H1 (cell line): ENCODE measurements at regions not wholly inside any gene's neighbourhood (a gene's known extent, or its start where the extent isn't known, plus 50 kb on each side); places are given as distances from the start of the nearest gene placed in this dataset.

Experiments used
- CTCF ChIA-PET: fragments of 300-600 bp; sonication (Branson Sonifier 250); formaldehyde crosslinking; loops from one replicate; lab custom pipeline; 2021; ENCODE audit not compliant: partially characterized antibody; lab: Charles Lee
- POLR2A ChIA-PET: fragments of 300-600 bp; sonication (Branson Sonifier 250); formaldehyde crosslinking; loops from one replicate; lab custom pipeline; 2021; ENCODE audit warnings: inconsistent platforms; ENCODE audit not compliant: partially characterized antibody; lab: Charles Lee
- DNase-seq, 2 experiments: peaks; one replicate each; pipeline versions ENCODE4 v3.0.0 to v3.0.0-alpha.2; 2010 to 2022; ENCODE audit warnings: low spot score in 2 of 2, low read depth in 1 of 2, mixed read lengths in 1 of 2
- FAIRE-seq: peaks from 2 replicates; lab custom pipeline; 2011; peaks lifted over from hg19 to GRCh38; lab: Jason Lieb, UNC
- H2AFZ ChIP-seq: 2 replicates; pipeline ENCODE4 v1.8.1; 2012; ENCODE audit warnings: low read length, inconsistent platforms
- H2AK5ac ChIP-seq: 2 replicates; pipeline ENCODE4 v1.6.1; 2013; ENCODE audit warnings: low read depth, low read length
- H2BK120ac ChIP-seq: replicated peaks from 2 replicates; pipeline ENCODE3; 2013; ENCODE audit warnings: low read depth, low read length, inconsistent platforms
- H2BK12ac ChIP-seq: 2 replicates; pipeline ENCODE4 v1.6.1; 2013; ENCODE audit warnings: low read depth, low read length
- H2BK15ac ChIP-seq: 2 replicates; pipeline ENCODE4 v1.6.1; 2013; ENCODE audit warnings: low read length
- H2BK20ac ChIP-seq: 2 replicates; pipeline ENCODE4 v1.6.1; 2013; ENCODE audit warnings: low read length
- H2BK5ac ChIP-seq: 2 replicates; pipeline ENCODE4 v1.6.1; 2013; ENCODE audit warnings: low read depth, low read length
- H3K14ac ChIP-seq: 2 replicates; pipeline ENCODE4 v1.6.1; 2013; ENCODE audit warnings: inconsistent platforms; ENCODE audit not compliant: insufficient read length
- H3K18ac ChIP-seq: 2 replicates; pipeline ENCODE4 v1.6.1; 2013; ENCODE audit warnings: low read length; ENCODE audit errors: extremely low read depth
- H3K23ac ChIP-seq: 2 replicates; pipeline ENCODE4 v1.6.1; 2013; ENCODE audit warnings: inconsistent platforms; ENCODE audit not compliant: insufficient read length
- H3K23me2 ChIP-seq: 2 replicates; pipeline ENCODE4 v1.6.1; 2013; ENCODE audit warnings: low read depth, low read length
- H3K27ac ChIP-seq: 2 replicates; pipeline ENCODE4 v1.6.1; 2011; ENCODE audit warnings: low read depth, low read length, inconsistent platforms
- H3K27me3 ChIP-seq, 4 experiments: replicated peaks in 1 of 4; 1 replicate in 1 of 4; 2 replicates in 3 of 4; pipeline versions ENCODE4 v1.6.1 to v1.8.1; 2011 to 2013; ENCODE audit warnings: low read length in 3 of 4, mild to moderate bottlenecking in 3 of 4, inconsistent platforms in 2 of 4, mixed read lengths in 2 of 4, moderate library complexity in 1 of 4; ENCODE audit not compliant: control insufficient read depth in 3 of 4, insufficient read depth in 3 of 4; ENCODE audit errors: extremely low read depth in 1 of 4
- H3K36me3 ChIP-seq, 4 experiments: 2 replicates each; pipeline versions ENCODE4 v1.6.1 to v1.8.1; 2011 to 2013; ENCODE audit warnings: mild to moderate bottlenecking in 4 of 4, low read length in 3 of 4, moderate library complexity in 2 of 4, control low read depth in 1 of 4, inconsistent platforms in 1 of 4; ENCODE audit not compliant: insufficient read depth in 4 of 4, control insufficient read depth in 2 of 4
- H3K4ac ChIP-seq: replicated peaks from 2 replicates; pipeline ENCODE3; 2013; ENCODE audit warnings: low read length, low read depth, mixed read lengths, inconsistent platforms; ENCODE audit not compliant: insufficient read length
- H3K4me1 ChIP-seq, 4 experiments: replicated peaks in 1 of 4; 1 replicate in 1 of 4; 2 replicates in 3 of 4; pipeline versions ENCODE4 v1.6.1 to v1.8.1; 2011 to 2013; ENCODE audit warnings: low read length in 3 of 4, inconsistent platforms in 2 of 4, mixed read lengths in 1 of 4; ENCODE audit not compliant: insufficient read depth in 4 of 4, control insufficient read depth in 3 of 4
- H3K4me2 ChIP-seq, 2 experiments: 2 replicates each; pipeline versions ENCODE4 v1.6.1 to v1.8.1; 2011 to 2013; ENCODE audit warnings: low read depth in 2 of 2, low read length in 2 of 2, control low read depth in 1 of 2, inconsistent platforms in 1 of 2, mild to moderate bottlenecking in 1 of 2; ENCODE audit not compliant: insufficient read depth in 1 of 2
- H3K4me3 ChIP-seq, 4 experiments: fragments of 200-600, 300-600 bp in 1 of 4; sonication (generic), shearing (Covaris generic), sonication (Bioruptor Twin) in 1 of 4; 2 replicates each; pipeline versions ENCODE4 v1.5.1 to v1.8.1; 2011 to 2016; ENCODE audit warnings: low read length in 4 of 4, low read depth in 3 of 4, control low read depth in 2 of 4, inconsistent platforms in 2 of 4, mild to moderate bottlenecking in 2 of 4, mixed read lengths in 1 of 4, moderate library complexity in 1 of 4; ENCODE audit not compliant: insufficient read depth in 2 of 4; ENCODE audit errors: extremely low read depth in 1 of 4
- H3K56ac ChIP-seq: replicated peaks from 2 replicates; pipeline ENCODE3; 2013; ENCODE audit warnings: low read depth, mild to moderate bottlenecking, mixed read lengths, low read length, inconsistent platforms; ENCODE audit not compliant: insufficient read length
- H3K79me1 ChIP-seq: 2 replicates; pipeline ENCODE4 v1.6.1; 2013; ENCODE audit warnings: low read depth, low read length, control low read depth
- H3K79me2 ChIP-seq, 2 experiments: 2 replicates each; pipeline versions ENCODE4 v1.6.1 to v1.8.1; 2012 to 2013; ENCODE audit warnings: low read length in 2 of 2, mild to moderate bottlenecking in 2 of 2, inconsistent platforms in 1 of 2; ENCODE audit not compliant: insufficient read depth in 2 of 2, control insufficient read depth in 1 of 2
- H3K9ac ChIP-seq, 4 experiments: replicated peaks in 1 of 4; 1 replicate in 1 of 4; 2 replicates in 3 of 4; pipeline versions ENCODE4 v1.6.1 to v1.8.1; 2011 to 2013; ENCODE audit warnings: low read depth in 3 of 4, low read length in 3 of 4, control low read depth in 2 of 4, mild to moderate bottlenecking in 2 of 4, moderate library complexity in 2 of 4, inconsistent platforms in 1 of 4; ENCODE audit errors: extremely low read depth in 1 of 4
- H3K9me3 ChIP-seq, 2 experiments: 2 replicates each; pipeline versions ENCODE4 v1.6.1 to v1.8.1; 2012 to 2013; ENCODE audit warnings: mild to moderate bottlenecking in 2 of 2, moderate library complexity in 2 of 2, control low read depth in 1 of 2, inconsistent platforms in 1 of 2, low read depth in 1 of 2, low read length in 1 of 2, mixed read lengths in 1 of 2; ENCODE audit not compliant: insufficient read depth in 2 of 2
- H4K20me1 ChIP-seq, 2 experiments: replicated peaks in 1 of 2; 2 replicates each; pipeline versions ENCODE3 to v1.8.1; 2011 to 2013; ENCODE audit warnings: inconsistent platforms in 2 of 2, low read length in 2 of 2, mild to moderate bottlenecking in 1 of 2; ENCODE audit not compliant: insufficient read depth in 2 of 2, control insufficient read depth in 1 of 2
- H4K5ac ChIP-seq: 2 replicates; pipeline ENCODE4 v1.6.1; 2013; ENCODE audit warnings: low read length, low read depth, mixed read lengths, inconsistent platforms; ENCODE audit not compliant: insufficient read length
- H4K8ac ChIP-seq: 2 replicates; pipeline ENCODE4 v1.8.0; 2013; ENCODE audit warnings: mild to moderate bottlenecking, moderate library complexity, low read length, inconsistent platforms; ENCODE audit not compliant: insufficient read depth; ENCODE audit errors: extremely low read depth
- H4K91ac ChIP-seq: replicated peaks from 2 replicates; pipeline ENCODE3; 2013; ENCODE audit warnings: low read length, mixed read lengths, inconsistent platforms; ENCODE audit not compliant: insufficient read length
- POLR2A ChIP-seq, 2 experiments: IDR thresholded peaks; 1 replicate in 1 of 2; 2 replicates in 1 of 2; pipeline ENCODE4 v1.6.1; 2011; ENCODE audit warnings: low read depth in 2 of 2, low read length in 2 of 2, mild to moderate bottlenecking in 2 of 2; ENCODE audit errors: control extremely low read depth in 1 of 2
- TBP ChIP-seq: IDR thresholded peaks from 2 replicates; pipeline ENCODE4 v1.6.1; 2011; ENCODE audit warnings: low read depth, low read length, improper control_type of control experiment
- WGBS, 2 experiments: shearing (Covaris generic) in 1 of 2; methylation state at CpG; one replicate each; pipeline versions ENCODE4 v1.1.6 to v1.1.7; 2013 to 2015; ENCODE audit warnings: low lambda C conversion rate in 2 of 2, mixed read lengths in 2 of 2, inconsistent platforms in 1 of 2, low coverage in 1 of 2, missing lambda C conversion rate in 1 of 2; ENCODE audit not compliant: insufficient replicate concordance in 2 of 2, insufficient coverage in 1 of 2, insufficient read length in 1 of 2; ENCODE audit errors: extremely low coverage in 1 of 2, missing lambda C conversion rate in 1 of 2; 5-methylcytosine and 5-hydroxymethylcytosine counted together
- TF ChIP-seq, protein P1 (sequence below), 3 experiments: IDR thresholded peaks; 1 replicate in 2 of 3; 2 replicates in 1 of 3; pipeline versions ENCODE4 v1.5.1 to v1.6.1; 2011; ENCODE audit warnings: low read length in 3 of 3, mild to moderate bottlenecking in 3 of 3, inconsistent platforms in 2 of 3, low read depth in 1 of 3, moderate library complexity in 1 of 3; ENCODE audit not compliant: insufficient read depth in 1 of 3; ENCODE audit errors: control extremely low read depth in 1 of 3

DNA sequence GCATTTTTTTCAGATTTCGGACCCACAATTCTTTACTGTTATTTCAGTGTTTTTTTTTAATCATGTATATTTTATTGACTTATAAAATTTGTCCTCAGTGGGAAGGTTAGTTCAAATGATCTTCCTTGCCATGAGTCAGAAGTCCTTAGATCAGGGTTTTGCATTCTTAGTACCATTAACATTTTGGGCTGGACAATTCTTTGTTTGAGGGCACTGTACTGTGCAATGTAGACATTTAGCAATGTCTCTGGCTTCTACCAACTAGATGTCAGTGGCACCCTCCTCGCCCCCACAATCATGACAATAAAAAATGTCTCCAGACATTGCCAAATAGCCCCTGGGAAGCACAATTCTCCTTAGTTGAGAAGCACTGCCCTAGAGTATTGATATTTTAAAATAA, 176.6 kb downstream of the VEGFC start:
- no peak for DNase-seq
- no peaks in the 10 kb centered on the region for H3K23me2 ChIP-seq
- no peak overlapping the region for H3K56ac ChIP-seq
- no peak overlapping the region for H3K9ac ChIP-seq
- TF ChIP-seq, protein P1, sequence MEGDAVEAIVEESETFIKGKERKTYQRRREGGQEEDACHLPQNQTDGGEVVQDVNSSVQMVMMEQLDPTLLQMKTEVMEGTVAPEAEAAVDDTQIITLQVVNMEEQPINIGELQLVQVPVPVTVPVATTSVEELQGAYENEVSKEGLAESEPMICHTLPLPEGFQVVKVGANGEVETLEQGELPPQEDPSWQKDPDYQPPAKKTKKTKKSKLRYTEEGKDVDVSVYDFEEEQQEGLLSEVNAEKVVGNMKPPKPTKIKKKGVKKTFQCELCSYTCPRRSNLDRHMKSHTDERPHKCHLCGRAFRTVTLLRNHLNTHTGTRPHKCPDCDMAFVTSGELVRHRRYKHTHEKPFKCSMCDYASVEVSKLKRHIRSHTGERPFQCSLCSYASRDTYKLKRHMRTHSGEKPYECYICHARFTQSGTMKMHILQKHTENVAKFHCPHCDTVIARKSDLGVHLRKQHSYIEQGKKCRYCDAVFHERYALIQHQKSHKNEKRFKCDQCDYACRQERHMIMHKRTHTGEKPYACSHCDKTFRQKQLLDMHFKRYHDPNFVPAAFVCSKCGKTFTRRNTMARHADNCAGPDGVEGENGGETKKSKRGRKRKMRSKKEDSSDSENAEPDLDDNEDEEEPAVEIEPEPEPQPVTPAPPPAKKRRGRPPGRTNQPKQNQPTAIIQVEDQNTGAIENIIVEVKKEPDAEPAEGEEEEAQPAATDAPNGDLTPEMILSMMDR (IDR thresholded peaks at IDR 0.05; ENCODE audit: control extremely low read depth in 1 of 3, insufficient read depth in 1 of 3, low read depth in 1 of 3, low read length in 3 of 3), result no peak
- TF ChIP-seq POLR2A (IDR thresholded peaks at IDR 0.05; ENCODE audit: control extremely low read depth in 1 of 2, low read depth in 2 of 2, low read length in 2 of 2), result no peak
- no peak for TF ChIP-seq TBP
- H3K18ac ChIP-seq, result no peak overlapping the region
- POLR2A ChIA-PET, result interaction anchor here (0.7 kb wide), 1 partner anchor 1252 kb away, joined by 4 read pairs; no protein-coding TSS in a partner anchor
- H2AK5ac ChIP-seq, result no peak overlapping the region
- H4K20me1 ChIP-seq, result no peaks in the 10 kb centered on the region
- no peak overlapping the region for H3K4me3 ChIP-seq
- no peak overlapping the region for H2BK12ac ChIP-seq
- H3K4me1 ChIP-seq, result no peaks in the 10 kb centered on the region
- H3K9me3 ChIP-seq, result no peaks in the 10 kb centered on the region
- 86% methylated on average over 2 of the region's 2 CpGs; no CpG with 5 or more reads in 1 of the 2 experiments for WGBS, 2 experiments
- no peak overlapping the region for H4K5ac ChIP-seq
- H3K79me1 ChIP-seq, result no peaks in the 10 kb centered on the region
- CTCF ChIA-PET, result interaction anchor here (0.6 to 0.7 kb wide), 2 partner anchors 235 to 237 kb away, joined by 3 to 4 read pairs; no protein-coding TSS in a partner anchor
- H3K36me3 ChIP-seq, result no peaks in the 10 kb centered on the region
- no peak overlapping the region for H3K4me2 ChIP-seq
- H3K27ac ChIP-seq, result no peak overlapping the region
- no peak overlapping the region for H3K23ac ChIP-seq
- H3K4ac ChIP-seq, result no peak overlapping the region
- no peak for FAIRE-seq
- H2BK120ac ChIP-seq, result no peak overlapping the region
- no peaks in the 10 kb centered on the region for H3K27me3 ChIP-seq
- no peaks in the 10 kb centered on the region for H3K79me2 ChIP-seq
- H2AFZ ChIP-seq, result no peak overlapping the region
- H2BK15ac ChIP-seq, result no peak overlapping the region
- H4K8ac ChIP-seq, result no peak overlapping the region
- no peak overlapping the region for H3K14ac ChIP-seq
- no peak overlapping the region for H2BK5ac ChIP-seq
- H2BK20ac ChIP-seq, result no peak overlapping the region
- H4K91ac ChIP-seq, result no peak overlapping the region
